Uterus (tissue), 3 donors: ENCODE measurements at regions not wholly inside any gene's neighbourhood (a gene's known extent, or its start where the extent isn't known, plus 50 kb on each side); places are given as distances from the start of the nearest gene placed in this dataset.

Source experiments
- DNase-seq, 2 donors: peaks; one replicate each; pipeline ENCODE4 v3.0.0-alpha.2; 2019 to 2020
- H3K27ac ChIP-seq, 2 donors: fragments of 200-600 bp; sonication (generic); 1 replicate in 1 of 2; 2 replicates in 1 of 2; pipeline ENCODE4 v1.5.1; 2016 to 2018
- H3K27me3 ChIP-seq, 2 donors: fragments of 200-600 bp; sonication (generic); one replicate each; pipeline ENCODE4 v1.5.1; 2018 to 2019; ENCODE audit warnings: control low read depth in 1 of 2
- H3K36me3 ChIP-seq, 2 donors: fragments of 200-600 bp; sonication (generic); one replicate each; pipeline ENCODE4 v1.5.1; 2019; ENCODE audit warnings: control low read depth in 1 of 2
- H3K4me1 ChIP-seq, 2 donors: fragments of 200-600 bp; sonication (generic); one replicate each; pipeline ENCODE4 v1.5.1; 2018 to 2019; ENCODE audit warnings: control low read depth in 1 of 2
- H3K4me3 ChIP-seq, 2 donors: fragments of 200-600 bp; sonication (generic); 1 replicate in 1 of 2; 2 replicates in 1 of 2; pipeline ENCODE4 v1.5.1; 2018 to 2019; ENCODE audit warnings: mild to moderate bottlenecking in 1 of 2
- H3K9me3 ChIP-seq, 2 donors: fragments of 200-600 bp; sonication (generic); one replicate each; pipeline ENCODE4 v1.5.1; 2019; ENCODE audit warnings: control low read depth in 1 of 2
- POLR2A ChIP-seq, 2 donors: fragments of 450-650 bp; IDR thresholded peaks; one replicate each; pipeline ENCODE4 v1.6.1; 2016; ENCODE audit warnings: antibody characterized with exemption in 2 of 2, mild to moderate bottlenecking in 1 of 2, moderate library complexity in 1 of 2
- intact Hi-C: fragments of 100-400 bp; cut with DNase I; formaldehyde crosslinking; loops from one replicate; pipeline ENCODE4 v1.15.1; 2023; ENCODE audit warnings: low total_unique reads
- TF ChIP-seq, protein P1 (sequence below), 4 experiments: fragments of 200-600 bp in 2 of 4; fragments of 450-650 bp in 2 of 4; sonication (generic) in 2 of 4; IDR thresholded peaks; one replicate each; pipeline ENCODE4 v1.5.1; 2016 to 2019; ENCODE audit warnings: antibody characterized with exemption in 4 of 4, mild to moderate bottlenecking in 2 of 4, moderate library complexity in 1 of 4
- donor health status: DM: yes; HTN: yes; CAD: no.

DNA sequence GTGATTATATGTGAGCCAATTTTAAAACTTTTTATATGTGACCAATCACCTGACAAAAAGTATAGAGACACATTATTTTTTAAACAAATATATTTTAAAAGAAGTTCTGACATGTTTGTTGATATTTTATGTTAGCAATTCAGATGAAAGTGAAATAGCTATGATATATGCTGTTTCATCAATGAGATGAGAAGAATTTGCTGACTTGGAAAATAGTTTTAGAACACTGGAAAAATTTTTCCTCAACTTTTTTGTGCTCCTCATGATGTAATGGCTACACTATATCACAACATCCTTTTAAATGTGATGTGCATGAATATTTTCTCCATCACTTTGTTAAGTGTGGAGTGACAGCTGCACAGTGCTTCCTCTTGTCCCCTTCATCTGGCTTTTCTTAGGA, 434.0 kb downstream of the PLCL1 start:
- H3K4me3 ChIP-seq = no peak overlapping the region
- H3K36me3 ChIP-seq = no peaks in the 10 kb centered on the region
- intact Hi-C loops = no loop called here
- DNase-seq = no peak
- no peak for TF ChIP-seq POLR2A (IDR thresholded peaks at IDR 0.05)
- TF ChIP-seq, protein P1, sequence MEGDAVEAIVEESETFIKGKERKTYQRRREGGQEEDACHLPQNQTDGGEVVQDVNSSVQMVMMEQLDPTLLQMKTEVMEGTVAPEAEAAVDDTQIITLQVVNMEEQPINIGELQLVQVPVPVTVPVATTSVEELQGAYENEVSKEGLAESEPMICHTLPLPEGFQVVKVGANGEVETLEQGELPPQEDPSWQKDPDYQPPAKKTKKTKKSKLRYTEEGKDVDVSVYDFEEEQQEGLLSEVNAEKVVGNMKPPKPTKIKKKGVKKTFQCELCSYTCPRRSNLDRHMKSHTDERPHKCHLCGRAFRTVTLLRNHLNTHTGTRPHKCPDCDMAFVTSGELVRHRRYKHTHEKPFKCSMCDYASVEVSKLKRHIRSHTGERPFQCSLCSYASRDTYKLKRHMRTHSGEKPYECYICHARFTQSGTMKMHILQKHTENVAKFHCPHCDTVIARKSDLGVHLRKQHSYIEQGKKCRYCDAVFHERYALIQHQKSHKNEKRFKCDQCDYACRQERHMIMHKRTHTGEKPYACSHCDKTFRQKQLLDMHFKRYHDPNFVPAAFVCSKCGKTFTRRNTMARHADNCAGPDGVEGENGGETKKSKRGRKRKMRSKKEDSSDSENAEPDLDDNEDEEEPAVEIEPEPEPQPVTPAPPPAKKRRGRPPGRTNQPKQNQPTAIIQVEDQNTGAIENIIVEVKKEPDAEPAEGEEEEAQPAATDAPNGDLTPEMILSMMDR (IDR thresholded peaks at IDR 0.05) = no peak
- no peaks in the 10 kb centered on the region for H3K9me3 ChIP-seq
- no peak overlapping the region for H3K27ac ChIP-seq
- no peaks in the 10 kb centered on the region for H3K4me1 ChIP-seq
- no peaks in the 10 kb centered on the region for H3K27me3 ChIP-seq

DNA sequence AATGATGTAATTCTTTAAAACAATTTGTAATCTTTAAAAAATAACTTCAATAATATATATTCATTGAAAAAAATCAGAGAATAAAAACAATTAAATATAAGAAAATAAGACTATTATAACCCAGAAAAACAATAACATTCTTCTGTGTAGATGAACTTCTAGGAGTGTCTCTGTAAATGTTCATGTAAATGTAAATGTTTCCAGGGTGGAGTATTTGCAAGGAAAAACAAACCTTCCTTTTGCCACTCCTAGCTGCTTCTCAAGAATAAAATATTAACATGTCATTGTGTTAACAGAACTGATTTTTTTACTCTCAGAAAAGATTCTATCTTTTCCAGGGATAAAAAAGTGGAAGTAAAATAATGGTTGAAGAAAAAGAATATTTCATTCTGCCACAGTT, 431.9 kb downstream of the PLCL1 start:
- DNase-seq = no peak
- TF ChIP-seq, protein P1 (IDR thresholded peaks at IDR 0.05) = no peak
- TF ChIP-seq POLR2A (IDR thresholded peaks at IDR 0.05) = no peak
- Histone ChIP-seq H3K4me1 (no peaks in the 10 kb centered on the region), H3K4me3 (no peak overlapping the region), H3K27ac (no peak overlapping the region), H3K36me3 (no peaks in the 10 kb centered on the region), H3K9me3 (no peaks in the 10 kb centered on the region), H3K27me3 (no peaks in the 10 kb centered on the region)
- intact Hi-C loops = no loop called here

DNA sequence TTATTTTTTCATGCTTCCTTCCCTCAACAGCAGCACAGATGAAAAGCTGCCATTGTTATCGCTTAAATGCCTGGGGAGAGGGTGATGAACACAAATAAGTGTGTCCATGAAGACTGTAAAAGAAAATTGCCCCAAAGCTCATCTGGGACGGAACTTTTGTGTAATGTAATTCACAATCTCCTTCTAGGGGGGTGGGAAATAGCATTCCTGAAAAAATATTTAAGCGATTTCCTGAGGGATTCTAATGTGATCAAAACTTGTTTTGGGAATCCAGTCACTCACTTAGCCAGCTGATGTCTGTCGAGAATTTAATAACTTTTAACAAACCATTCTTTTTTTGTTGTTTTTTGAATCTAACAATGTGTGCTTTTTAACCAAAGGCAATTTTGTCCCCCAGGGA, 427.9 kb downstream of the PLCL1 start:
- H3K27ac ChIP-seq = no peak overlapping the region
- no peaks in the 10 kb centered on the region for H3K36me3 ChIP-seq
- no peak for DNase-seq
- H3K4me1 ChIP-seq = no peaks in the 10 kb centered on the region
- no peak for TF ChIP-seq POLR2A (IDR thresholded peaks at IDR 0.05)
- TF ChIP-seq, protein P1 (IDR thresholded peaks at IDR 0.05) = no peak
- H3K4me3 ChIP-seq = no peak overlapping the region
- no peaks in the 10 kb centered on the region for H3K9me3 ChIP-seq
- no peaks in the 10 kb centered on the region for H3K27me3 ChIP-seq
- intact Hi-C loops = no loop called here

DNA sequence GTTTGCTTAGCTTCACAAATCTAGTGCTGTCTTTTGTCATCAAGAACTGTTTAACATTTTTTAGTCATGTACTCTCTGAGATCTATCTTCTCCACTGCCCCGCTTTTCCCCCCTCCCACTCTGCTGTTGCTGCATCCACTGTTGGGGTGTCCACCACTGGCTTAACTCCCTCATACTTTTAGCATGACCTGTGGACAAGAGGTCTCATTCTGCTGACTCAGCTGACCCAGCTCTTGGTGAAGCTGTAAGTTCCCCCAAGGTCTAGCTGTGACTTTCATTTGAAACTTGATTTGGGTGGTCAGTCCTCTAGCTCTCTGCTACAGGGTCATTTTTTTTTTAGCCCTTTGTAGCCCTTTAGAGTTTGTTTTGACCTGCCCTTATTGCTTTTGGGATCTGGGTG, 427.2 kb downstream of the PLCL1 start:
- Histone ChIP-seq H3K4me3 (no peak overlapping the region), H3K36me3 (no peaks in the 10 kb centered on the region), H3K4me1 (no peaks in the 10 kb centered on the region), H3K9me3 (no peaks in the 10 kb centered on the region), H3K27me3 (no peaks in the 10 kb centered on the region), H3K27ac (no peak overlapping the region)
- no peak for TF ChIP-seq POLR2A (IDR thresholded peaks at IDR 0.05)
- TF ChIP-seq, protein P1 (IDR thresholded peaks at IDR 0.05) = no peak
- intact Hi-C loops = no loop called here
- no peak for DNase-seq

DNA sequence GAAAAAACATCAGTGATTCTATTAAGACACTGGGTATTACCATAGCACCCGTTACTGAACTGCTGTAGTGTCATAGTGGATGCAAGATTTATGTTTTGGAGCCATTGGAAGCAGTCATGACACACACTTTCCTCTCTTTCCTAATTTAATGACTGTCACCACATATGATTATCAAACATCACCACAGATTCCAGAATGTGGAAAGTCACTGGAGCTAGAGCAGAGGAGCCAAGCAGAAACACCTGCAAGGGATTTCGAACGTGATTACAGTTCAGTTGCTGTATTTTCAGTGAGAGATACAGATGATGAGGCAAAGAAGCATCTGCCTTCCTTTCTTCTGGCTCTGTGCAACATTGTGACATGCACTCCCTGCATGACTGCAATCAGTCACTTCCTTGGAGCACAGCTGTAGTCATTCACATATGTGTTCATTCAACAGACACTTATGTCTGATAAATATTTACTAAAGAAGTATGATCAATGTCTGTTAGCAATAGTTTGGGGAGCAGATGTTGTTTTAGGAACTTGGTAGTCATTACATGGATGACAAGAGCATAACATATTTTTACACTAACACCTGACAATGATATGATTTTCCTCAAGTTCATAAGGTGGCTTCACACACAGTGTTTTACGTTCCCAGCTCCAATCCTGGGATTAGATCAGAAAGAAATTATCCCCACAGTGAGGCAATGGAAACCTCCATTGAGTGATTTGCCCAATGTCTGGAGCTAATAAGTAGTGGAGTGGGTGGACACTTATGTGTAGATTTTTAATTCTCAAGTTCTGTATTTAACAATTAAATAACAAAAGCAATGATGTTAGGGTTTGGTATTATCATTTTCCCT, 416.6 kb downstream of the PLCL1 start:
- no peaks in the 10 kb centered on the region for H3K4me1 ChIP-seq
- no peaks in the 10 kb centered on the region for H3K9me3 ChIP-seq
- H3K27ac ChIP-seq = no peak overlapping the region
- no peaks in the 10 kb centered on the region for H3K27me3 ChIP-seq
- TF ChIP-seq, protein P1 (IDR thresholded peaks at IDR 0.05) = no peak
- TF ChIP-seq POLR2A (IDR thresholded peaks at IDR 0.05) = no peak
- no peaks in the 10 kb centered on the region for H3K36me3 ChIP-seq
- no peak for DNase-seq
- intact Hi-C loops = no loop called here
- H3K4me3 ChIP-seq = no peak overlapping the region
